Psoas muscle (tissue), 7 donors: ENCODE measurements at regions not wholly inside any gene's neighbourhood (a gene's known extent, or its start where the extent isn't known, plus 50 kb on each side); places are given as distances from the start of the nearest gene placed in this dataset.
"Not testable (repeated sequence)": the region's sequence is repeated elsewhere in the genome, so short reads cannot be mapped to it uniquely, and the experiment has no call there.

Source experiments
- ATAC-seq, 4 donors: fragments of 200-7000 bp; cut with Tn5 transposase; one replicate each; pipeline ENCODE4 v1.9.1; 2020; ENCODE audit warnings: moderate library complexity in 3 of 4, mild to moderate bottlenecking in 2 of 4
- DNase-seq, 2 donors: peaks; one replicate each; pipeline ENCODE4 v3.0.0-alpha.2; 2020
- H3K27ac ChIP-seq: fragments of 200-600 bp; one replicate; pipeline ENCODE4 v1.8.0; 2022
- H3K27me3 ChIP-seq, 3 donors: fragments of 200-600 bp in 1 of 3; one replicate each; pipeline versions ENCODE4 v1.6.1 to v1.8.0; 2013 to 2022; ENCODE audit warnings: low read length in 2 of 3, mild to moderate bottlenecking in 2 of 3, moderate library complexity in 1 of 3; ENCODE audit not compliant: insufficient read depth in 3 of 3
- H3K36me3 ChIP-seq, 2 donors: fragments of 200-600 bp in 1 of 2; one replicate each; pipeline versions ENCODE4 v1.6.1 to v1.8.0; 2013 to 2022; ENCODE audit warnings: low read depth in 1 of 2, mild to moderate bottlenecking in 1 of 2, moderate library complexity in 1 of 2; ENCODE audit not compliant: insufficient read depth in 1 of 2
- H3K4me1 ChIP-seq: fragments of 200-600 bp; one replicate; pipeline ENCODE4 v1.8.0; 2022
- H3K4me3 ChIP-seq: fragments of 200-600 bp; one replicate; pipeline ENCODE4 v1.8.0; 2022; ENCODE audit warnings: mild to moderate bottlenecking
- H3K9me3 ChIP-seq: fragments of 200-600 bp; one replicate; pipeline ENCODE4 v1.8.0; 2022
- CTCF ChIP-seq: fragments of 200-600 bp; IDR thresholded peaks from one replicate; pipeline ENCODE4 v1.8.0; 2022; ENCODE audit warnings: antibody characterized with exemption
- WGBS, 3 donors: extraction: QIAGEN DNeasy Blood & Tissue Kit; methylation state at CpG; one replicate each; pipeline versions ENCODE4 v1.1.6 to v1.1.7; 2013; 5-methylcytosine and 5-hydroxymethylcytosine counted together
- intact Hi-C, 2 donors: fragments of 100-400 bp; cut with DNase I; formaldehyde crosslinking; loops; one replicate each; pipeline versions ENCODE4 v1.11.0 to v1.14.2; 2022
- donor health status: healthy with polysubstance abuse.
- donor health status: DM: no; HTN: no; CAD: no; lungs with moderate emphysema.
- donor health status: Bipolar disorder and iron deficiency.
- donor health status: healthy.
- donor health status: DM: yes; HTN: yes; CAD: no.
- donor health status: DM: no; HTN: no; CAD: no.
- donor health status: DM: yes; HTN: yes; CAD: no.

GRCh38 chr12:75739912-75740311 lies 228.5 kb upstream of the KRR1 start:
- H3K36me3 ChIP-seq, result no peaks in the 10 kb centered on the region
- 71 to 88% (median 79%) methylated on average over 1 of the region's 1 CpG for WGBS, 3 donors
- H3K27me3 ChIP-seq, result no peaks in the 10 kb centered on the region
- no peaks in the 10 kb centered on the region for H3K9me3 ChIP-seq
- no peak for TF ChIP-seq CTCF
- ATAC-seq (no peak), DNase-seq (no peak)
- H3K27ac ChIP-seq, result no peak overlapping the region
- H3K4me3 ChIP-seq, result no peak overlapping the region
- intact Hi-C loops, result no loop called here
- no peaks in the 10 kb centered on the region for H3K4me1 ChIP-seq

GRCh38 chr12:75739098-75739497 lies 227.7 kb upstream of the KRR1 start:
- H3K27ac ChIP-seq, ATAC-seq, intact Hi-C loops, H3K27me3 ChIP-seq, H3K36me3 ChIP-seq, DNase-seq, H3K9me3 ChIP-seq, H3K4me3 ChIP-seq, H3K4me1 ChIP-seq: not testable (repeated sequence)
- 94 to 98% (median 95%) methylated on average over 2 of the region's 2 CpGs for WGBS, 3 donors

- no peaks in the 10 kb centered on the region for H3K4me1 ChIP-seq
- no peaks in the 10 kb centered on the region for H3K27me3 ChIP-seq
- DNase-seq, result no peak
- no peaks in the 10 kb centered on the region for H3K9me3 ChIP-seq
- intact Hi-C loops, result no loop called here
- no peak overlapping the region for H3K27ac ChIP-seq
- H3K4me3 ChIP-seq, result no peak overlapping the region
- H3K36me3 ChIP-seq, result no peaks in the 10 kb centered on the region
- WGBS, 3 donors, result 35 to 56% (median 44%) methylated on average over 2 of the region's 2 CpGs
- no peak for ATAC-seq
- no peak for TF ChIP-seq CTCF
These were observed 227.1 kb upstream of the KRR1 start for GRCh38 chr12:75738486-75738885.

GRCh38 chr12:75735853-75736252 lies 224.4 kb upstream of the KRR1 start:
- no peak for TF ChIP-seq CTCF
- no peaks in the 10 kb centered on the region for H3K9me3 ChIP-seq
- H3K36me3 ChIP-seq, result no peaks in the 10 kb centered on the region
- H3K4me3 ChIP-seq, result no peak overlapping the region
- intact Hi-C loops, result no loop called here
- 32 to 54% (median 35%) methylated on average over 1 of the region's 1 CpG for WGBS, 3 donors
- no peak for DNase-seq
- no peaks in the 10 kb centered on the region for H3K27me3 ChIP-seq
- ATAC-seq, result no peak
- H3K27ac ChIP-seq, result no peak overlapping the region
- H3K4me1 ChIP-seq, result no peaks in the 10 kb centered on the region

- 74 to 83% (median 79%) methylated on average over 1 of the region's 1 CpG for WGBS, 3 donors
- intact Hi-C loops, result loop anchor here in 1 of 2 donors (10.0 kb wide), 1 partner anchor 306 kb away; the partner anchor contains the start of gene PHLDA1
- no peak for ATAC-seq
These were observed 217.4 kb upstream of the KRR1 start for GRCh38 chr12:75728826-75729225.

More at GRCh38 chr12:75728826-75729225, 217.4 kb upstream of the KRR1 start:
- DNase-seq, result no peak
- H3K4me1 ChIP-seq, result peaks cover 3% of the 10 kb centered on the region
- H3K9me3 ChIP-seq, result no peaks in the 10 kb centered on the region
- no peaks in the 10 kb centered on the region for H3K36me3 ChIP-seq
- no peak overlapping the region for H3K27ac ChIP-seq
- no peak overlapping the region for H3K4me3 ChIP-seq
- no peak for TF ChIP-seq CTCF
- no peaks in the 10 kb centered on the region for H3K27me3 ChIP-seq
